H1 (cell line): ENCODE measurements at regions not wholly inside any gene's neighbourhood (a gene's known extent, or its start where the extent isn't known, plus 50 kb on each side); places are given as distances from the start of the nearest gene placed in this dataset.

Source experiments
- CTCF ChIA-PET: fragments of 300-600 bp; sonication (Branson Sonifier 250); formaldehyde crosslinking; loops from one replicate; lab custom pipeline; 2021; ENCODE audit not compliant: partially characterized antibody; lab: Charles Lee
- POLR2A ChIA-PET: fragments of 300-600 bp; sonication (Branson Sonifier 250); formaldehyde crosslinking; loops from one replicate; lab custom pipeline; 2021; ENCODE audit warnings: inconsistent platforms; ENCODE audit not compliant: partially characterized antibody; lab: Charles Lee
- DNase-seq, 2 experiments: peaks; one replicate each; pipeline versions ENCODE4 v3.0.0 to v3.0.0-alpha.2; 2010 to 2022; ENCODE audit warnings: low spot score in 2 of 2, low read depth in 1 of 2, mixed read lengths in 1 of 2
- FAIRE-seq: peaks from 2 replicates; lab custom pipeline; 2011; peaks lifted over from hg19 to GRCh38; lab: Jason Lieb, UNC
- H2AFZ ChIP-seq: 2 replicates; pipeline ENCODE4 v1.8.1; 2012; ENCODE audit warnings: low read length, inconsistent platforms
- H2AK5ac ChIP-seq: 2 replicates; pipeline ENCODE4 v1.6.1; 2013; ENCODE audit warnings: low read depth, low read length
- H2BK120ac ChIP-seq: replicated peaks from 2 replicates; pipeline ENCODE3; 2013; ENCODE audit warnings: low read depth, low read length, inconsistent platforms
- H2BK12ac ChIP-seq: 2 replicates; pipeline ENCODE4 v1.6.1; 2013; ENCODE audit warnings: low read depth, low read length
- H2BK15ac ChIP-seq: 2 replicates; pipeline ENCODE4 v1.6.1; 2013; ENCODE audit warnings: low read length
- H2BK20ac ChIP-seq: 2 replicates; pipeline ENCODE4 v1.6.1; 2013; ENCODE audit warnings: low read length
- H2BK5ac ChIP-seq: 2 replicates; pipeline ENCODE4 v1.6.1; 2013; ENCODE audit warnings: low read depth, low read length
- H3K14ac ChIP-seq: 2 replicates; pipeline ENCODE4 v1.6.1; 2013; ENCODE audit warnings: inconsistent platforms; ENCODE audit not compliant: insufficient read length
- H3K18ac ChIP-seq: 2 replicates; pipeline ENCODE4 v1.6.1; 2013; ENCODE audit warnings: low read length; ENCODE audit errors: extremely low read depth
- H3K23ac ChIP-seq: 2 replicates; pipeline ENCODE4 v1.6.1; 2013; ENCODE audit warnings: inconsistent platforms; ENCODE audit not compliant: insufficient read length
- H3K23me2 ChIP-seq: 2 replicates; pipeline ENCODE4 v1.6.1; 2013; ENCODE audit warnings: low read depth, low read length
- H3K27ac ChIP-seq: 2 replicates; pipeline ENCODE4 v1.6.1; 2011; ENCODE audit warnings: low read depth, low read length, inconsistent platforms
- H3K27me3 ChIP-seq, 4 experiments: replicated peaks in 1 of 4; 1 replicate in 1 of 4; 2 replicates in 3 of 4; pipeline versions ENCODE4 v1.6.1 to v1.8.1; 2011 to 2013; ENCODE audit warnings: low read length in 3 of 4, mild to moderate bottlenecking in 3 of 4, inconsistent platforms in 2 of 4, mixed read lengths in 2 of 4, moderate library complexity in 1 of 4; ENCODE audit not compliant: control insufficient read depth in 3 of 4, insufficient read depth in 3 of 4; ENCODE audit errors: extremely low read depth in 1 of 4
- H3K36me3 ChIP-seq, 4 experiments: 2 replicates each; pipeline versions ENCODE4 v1.6.1 to v1.8.1; 2011 to 2013; ENCODE audit warnings: mild to moderate bottlenecking in 4 of 4, low read length in 3 of 4, moderate library complexity in 2 of 4, control low read depth in 1 of 4, inconsistent platforms in 1 of 4; ENCODE audit not compliant: insufficient read depth in 4 of 4, control insufficient read depth in 2 of 4
- H3K4ac ChIP-seq: replicated peaks from 2 replicates; pipeline ENCODE3; 2013; ENCODE audit warnings: low read length, low read depth, mixed read lengths, inconsistent platforms; ENCODE audit not compliant: insufficient read length
- H3K4me1 ChIP-seq, 4 experiments: replicated peaks in 1 of 4; 1 replicate in 1 of 4; 2 replicates in 3 of 4; pipeline versions ENCODE4 v1.6.1 to v1.8.1; 2011 to 2013; ENCODE audit warnings: low read length in 3 of 4, inconsistent platforms in 2 of 4, mixed read lengths in 1 of 4; ENCODE audit not compliant: insufficient read depth in 4 of 4, control insufficient read depth in 3 of 4
- H3K4me2 ChIP-seq, 2 experiments: 2 replicates each; pipeline versions ENCODE4 v1.6.1 to v1.8.1; 2011 to 2013; ENCODE audit warnings: low read depth in 2 of 2, low read length in 2 of 2, control low read depth in 1 of 2, inconsistent platforms in 1 of 2, mild to moderate bottlenecking in 1 of 2; ENCODE audit not compliant: insufficient read depth in 1 of 2
- H3K4me3 ChIP-seq, 4 experiments: fragments of 200-600, 300-600 bp in 1 of 4; sonication (generic), shearing (Covaris generic), sonication (Bioruptor Twin) in 1 of 4; 2 replicates each; pipeline versions ENCODE4 v1.5.1 to v1.8.1; 2011 to 2016; ENCODE audit warnings: low read length in 4 of 4, low read depth in 3 of 4, control low read depth in 2 of 4, inconsistent platforms in 2 of 4, mild to moderate bottlenecking in 2 of 4, mixed read lengths in 1 of 4, moderate library complexity in 1 of 4; ENCODE audit not compliant: insufficient read depth in 2 of 4; ENCODE audit errors: extremely low read depth in 1 of 4
- H3K56ac ChIP-seq: replicated peaks from 2 replicates; pipeline ENCODE3; 2013; ENCODE audit warnings: low read depth, mild to moderate bottlenecking, mixed read lengths, low read length, inconsistent platforms; ENCODE audit not compliant: insufficient read length
- H3K79me1 ChIP-seq: 2 replicates; pipeline ENCODE4 v1.6.1; 2013; ENCODE audit warnings: low read depth, low read length, control low read depth
- H3K79me2 ChIP-seq, 2 experiments: 2 replicates each; pipeline versions ENCODE4 v1.6.1 to v1.8.1; 2012 to 2013; ENCODE audit warnings: low read length in 2 of 2, mild to moderate bottlenecking in 2 of 2, inconsistent platforms in 1 of 2; ENCODE audit not compliant: insufficient read depth in 2 of 2, control insufficient read depth in 1 of 2
- H3K9ac ChIP-seq, 4 experiments: replicated peaks in 1 of 4; 1 replicate in 1 of 4; 2 replicates in 3 of 4; pipeline versions ENCODE4 v1.6.1 to v1.8.1; 2011 to 2013; ENCODE audit warnings: low read depth in 3 of 4, low read length in 3 of 4, control low read depth in 2 of 4, mild to moderate bottlenecking in 2 of 4, moderate library complexity in 2 of 4, inconsistent platforms in 1 of 4; ENCODE audit errors: extremely low read depth in 1 of 4
- H3K9me3 ChIP-seq, 2 experiments: 2 replicates each; pipeline versions ENCODE4 v1.6.1 to v1.8.1; 2012 to 2013; ENCODE audit warnings: mild to moderate bottlenecking in 2 of 2, moderate library complexity in 2 of 2, control low read depth in 1 of 2, inconsistent platforms in 1 of 2, low read depth in 1 of 2, low read length in 1 of 2, mixed read lengths in 1 of 2; ENCODE audit not compliant: insufficient read depth in 2 of 2
- H4K20me1 ChIP-seq, 2 experiments: replicated peaks in 1 of 2; 2 replicates each; pipeline versions ENCODE3 to v1.8.1; 2011 to 2013; ENCODE audit warnings: inconsistent platforms in 2 of 2, low read length in 2 of 2, mild to moderate bottlenecking in 1 of 2; ENCODE audit not compliant: insufficient read depth in 2 of 2, control insufficient read depth in 1 of 2
- H4K5ac ChIP-seq: 2 replicates; pipeline ENCODE4 v1.6.1; 2013; ENCODE audit warnings: low read length, low read depth, mixed read lengths, inconsistent platforms; ENCODE audit not compliant: insufficient read length
- H4K8ac ChIP-seq: 2 replicates; pipeline ENCODE4 v1.8.0; 2013; ENCODE audit warnings: mild to moderate bottlenecking, moderate library complexity, low read length, inconsistent platforms; ENCODE audit not compliant: insufficient read depth; ENCODE audit errors: extremely low read depth
- H4K91ac ChIP-seq: replicated peaks from 2 replicates; pipeline ENCODE3; 2013; ENCODE audit warnings: low read length, mixed read lengths, inconsistent platforms; ENCODE audit not compliant: insufficient read length
- NANOG ChIP-seq: IDR thresholded peaks from 2 replicates; pipeline ENCODE4 v1.6.1; 2011; ENCODE audit warnings: low read length, low read depth, mild to moderate bottlenecking, inconsistent platforms; ENCODE audit not compliant: insufficient read depth, poor library complexity, severe bottlenecking
- POU5F1 ChIP-seq: IDR thresholded peaks from 2 replicates; pipeline ENCODE4 v1.6.1; 2011; ENCODE audit warnings: low read depth, mild to moderate bottlenecking, low read length, moderate library complexity
- ZNF274 ChIP-seq: IDR thresholded peaks from 2 replicates; pipeline ENCODE4 v1.7.0; 2012; ENCODE audit warnings: low read length, borderline replicate concordance; ENCODE audit errors: extremely low read depth
- WGBS, 2 experiments: shearing (Covaris generic) in 1 of 2; methylation state at CpG; one replicate each; pipeline versions ENCODE4 v1.1.6 to v1.1.7; 2013 to 2015; ENCODE audit warnings: low lambda C conversion rate in 2 of 2, mixed read lengths in 2 of 2, inconsistent platforms in 1 of 2, low coverage in 1 of 2, missing lambda C conversion rate in 1 of 2; ENCODE audit not compliant: insufficient replicate concordance in 2 of 2, insufficient coverage in 1 of 2, insufficient read length in 1 of 2; ENCODE audit errors: extremely low coverage in 1 of 2, missing lambda C conversion rate in 1 of 2; 5-methylcytosine and 5-hydroxymethylcytosine counted together

GRCh38 chr2:12014088-12014960, 267.9 kb downstream of the LPIN1 start:
- POLR2A ChIA-PET: no interaction called here
- H3K27ac ChIP-seq: no peak overlapping the region
- no peak overlapping the region for H2AFZ ChIP-seq
- TF ChIP-seq ZNF274 (no peak), POU5F1 (no peak), NANOG (no peak)

More at GRCh38 chr2:12014088-12014960, 267.9 kb downstream of the LPIN1 start:
- CTCF ChIA-PET: no interaction called here
- Histone ChIP-seq H4K8ac (no peak overlapping the region), H3K23ac (no peak overlapping the region), H2BK20ac (no peak overlapping the region), H3K23me2 (no peaks in the 10 kb centered on the region), H4K20me1 (no peaks in the 10 kb centered on the region), H3K79me2 (no peaks in the 10 kb centered on the region), H3K4me3 (no peak overlapping the region), H3K18ac (no peak overlapping the region), H2BK15ac (no peak overlapping the region), H3K9ac (no peak overlapping the region), H3K4me1 (no peaks in the 10 kb centered on the region), H3K4ac (no peak overlapping the region), H3K36me3 (no peaks in the 10 kb centered on the region), H3K79me1 (no peaks in the 10 kb centered on the region), H2BK5ac (no peak overlapping the region), H2AK5ac (no peak overlapping the region; the same call in 1 of the 2 replicates), H3K14ac (no peak overlapping the region), H4K5ac (no peak overlapping the region), H4K91ac (no peak overlapping the region), H3K4me2 (no peak overlapping the region), H2BK12ac (no peak overlapping the region), H3K56ac (no peak overlapping the region), H3K27me3 (no peaks in the 10 kb centered on the region), H2BK120ac (no peak overlapping the region), H3K9me3 (no peaks in the 10 kb centered on the region)
- WGBS, 2 experiments: 87% methylated on average over 9 of the region's 9 CpGs; no CpG with 5 or more reads in 1 of the 2 experiments
- FAIRE-seq (no peak), DNase-seq (no peak)
